ENCODE measurements at regions not wholly inside any gene's neighbourhood (a gene's known extent, or its start where the extent isn't known, plus 50 kb on each side); places are given as distances from the start of the nearest gene placed in this dataset.

DNA sequence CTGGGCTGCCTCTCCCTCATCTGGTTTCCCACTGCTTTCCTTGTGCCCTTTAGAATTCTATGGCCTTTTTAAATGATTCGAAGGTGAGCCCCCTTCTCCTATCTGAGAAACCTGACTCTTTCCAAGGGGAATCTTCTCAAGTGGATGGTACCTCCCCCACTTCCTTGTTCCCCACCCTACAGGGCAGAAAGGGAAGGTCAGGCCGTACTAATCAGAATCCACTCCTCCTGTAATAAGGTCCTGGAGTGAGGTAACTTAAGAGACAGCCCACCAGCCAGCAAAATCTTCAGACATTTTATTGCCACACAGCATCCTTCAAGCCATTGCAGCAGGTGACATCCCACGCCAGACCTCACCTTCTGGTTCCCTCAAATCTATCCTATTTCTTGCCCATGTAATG, 84.5 kb downstream of the MINAR1 start:
- H3K27me3 Mint-ChIP-seq (ENCODE audit: low read depth), result peaks cover 1% of the 10 kb centered on the region; the same call in 1 of the 2 replicates
- no peaks in the 10 kb centered on the region; a peak in 1 of 5 replicates for H3K9me3 Mint-ChIP-seq
- Histone ChIP-seq H2BK20ac (ENCODE audit: low read depth, low read length, poor library complexity, severe bottlenecking) (no peak overlapping the region), H3K79me2 (ENCODE audit: insufficient read depth, low read length) (no peaks in the 10 kb centered on the region; the same call in 1 of the 2 replicates), H3K9ac (ENCODE audit: extremely low read depth, insufficient read length, low read length) (no peak overlapping the region), H4K20me1 (ENCODE audit: control insufficient read depth, insufficient read depth, insufficient read length) (no peaks in the 10 kb centered on the region), H3K79me1 (ENCODE audit: insufficient read depth, low read depth, low read length, poor library complexity, severe bottlenecking) (no peaks in the 10 kb centered on the region), H3K4me1 (ENCODE audit: insufficient read depth, low read length) (no peaks in the 10 kb centered on the region; the same call in 1 of the 2 replicates), H3K18ac (ENCODE audit: insufficient read length, low read depth, low read length) (no peak overlapping the region), H3K23me2 (ENCODE audit: insufficient read length, low read depth, low read length, poor library complexity, severe bottlenecking) (no peaks in the 10 kb centered on the region), H2BK12ac (ENCODE audit: insufficient read length, low read depth, low read length) (no peak overlapping the region), H3K4ac (ENCODE audit: low read depth, low read length) (no peak overlapping the region), H4K91ac (ENCODE audit: insufficient read length, low read depth, low read length) (no peak overlapping the region), H4K8ac (replicated peaks; ENCODE audit: insufficient read length, low read depth, low read length) (no peak overlapping the region), H2AK5ac (ENCODE audit: insufficient read length, low read length) (no peak overlapping the region), H2BK120ac (ENCODE audit: low read depth, low read length, poor library complexity, severe bottlenecking) (no peak overlapping the region), H3T11ph (ENCODE audit: low read length) (no peak overlapping the region), H3K27me3 (ENCODE audit: insufficient read depth, low read length) (no peaks in the 10 kb centered on the region), H3K4me2 (ENCODE audit: insufficient read depth, insufficient read length, low read length) (no peak overlapping the region), H3K56ac (ENCODE audit: insufficient read length, low read depth, low read length) (no peak overlapping the region), H2AFZ (ENCODE audit: low read length) (no peak overlapping the region), H4K5ac (ENCODE audit: insufficient read length, low read depth, low read length) (no peak overlapping the region), H3K23ac (ENCODE audit: insufficient read length, low read depth, low read length) (no peak overlapping the region), H3K27ac (ENCODE audit: insufficient read length, low read depth, low read length) (no peak overlapping the region), H3K14ac (ENCODE audit: insufficient read depth, low read length) (no peak overlapping the region), H3K9me3 (ENCODE audit: control insufficient read depth, low read depth, low read length) (no peaks in the 10 kb centered on the region), H2BK15ac (ENCODE audit: low read depth, low read length) (no peak overlapping the region), H2BK5ac (ENCODE audit: insufficient read length, low read length) (no peak overlapping the region)
- WGBS (ENCODE audit: extremely low coverage, insufficient read length, low lambda C conversion rate), result no CpG with 5 or more reads among the region's 3 CpGs
- peaks cover 5 to 12% of the 10 kb centered on the region in 2 experiments; a peak in 3 of 4 replicates for H3K4me1 Mint-ChIP-seq
- H3K4me3 Mint-ChIP-seq, result no peak overlapping the region
- no peak overlapping the region for H3K27ac Mint-ChIP-seq
- TF ChIP-seq, protein P1, sequence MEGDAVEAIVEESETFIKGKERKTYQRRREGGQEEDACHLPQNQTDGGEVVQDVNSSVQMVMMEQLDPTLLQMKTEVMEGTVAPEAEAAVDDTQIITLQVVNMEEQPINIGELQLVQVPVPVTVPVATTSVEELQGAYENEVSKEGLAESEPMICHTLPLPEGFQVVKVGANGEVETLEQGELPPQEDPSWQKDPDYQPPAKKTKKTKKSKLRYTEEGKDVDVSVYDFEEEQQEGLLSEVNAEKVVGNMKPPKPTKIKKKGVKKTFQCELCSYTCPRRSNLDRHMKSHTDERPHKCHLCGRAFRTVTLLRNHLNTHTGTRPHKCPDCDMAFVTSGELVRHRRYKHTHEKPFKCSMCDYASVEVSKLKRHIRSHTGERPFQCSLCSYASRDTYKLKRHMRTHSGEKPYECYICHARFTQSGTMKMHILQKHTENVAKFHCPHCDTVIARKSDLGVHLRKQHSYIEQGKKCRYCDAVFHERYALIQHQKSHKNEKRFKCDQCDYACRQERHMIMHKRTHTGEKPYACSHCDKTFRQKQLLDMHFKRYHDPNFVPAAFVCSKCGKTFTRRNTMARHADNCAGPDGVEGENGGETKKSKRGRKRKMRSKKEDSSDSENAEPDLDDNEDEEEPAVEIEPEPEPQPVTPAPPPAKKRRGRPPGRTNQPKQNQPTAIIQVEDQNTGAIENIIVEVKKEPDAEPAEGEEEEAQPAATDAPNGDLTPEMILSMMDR (conservative IDR thresholded peaks at IDR 0.05), result peak; percentile 18; the same call in 1 of the 3 replicates
- no peaks in the 10 kb centered on the region for H3K36me3 Mint-ChIP-seq (ENCODE audit: insufficient read depth in 1 of 3, low read depth in 3 of 3)
- DNase-seq, result no peak
